Heart right ventricle (tissue), 16 donors: ENCODE measurements at regions not wholly inside any gene's neighbourhood (a gene's known extent, or its start where the extent isn't known, plus 50 kb on each side); places are given as distances from the start of the nearest gene placed in this dataset.

Experiments used
- ATAC-seq, 8 donors: fragments of 200-7000 bp; cut with Tn5 transposase; one replicate each; pipeline ENCODE4 v1.9.1; 2020; ENCODE audit warnings: mild to moderate bottlenecking in 8 of 8, moderate library complexity in 8 of 8, moderate number of reproducible peaks in 1 of 8
- DNase-seq, 2 donors: peaks; one replicate each; pipeline ENCODE4 v3.0.0-alpha.2; 2020
- H3K27ac ChIP-seq, 10 donors: fragments of 200-600 bp; sonication (generic) in 2 of 10; one replicate each; pipeline versions ENCODE4 v1.5.0 to v1.8.0; 2020 to 2022; ENCODE audit warnings: mild to moderate bottlenecking in 3 of 10
- H3K27me3 ChIP-seq, 7 donors: fragments of 200-600 bp; one replicate each; pipeline ENCODE4 v1.8.0; 2021 to 2022; ENCODE audit warnings: mild to moderate bottlenecking in 2 of 7
- H3K36me3 ChIP-seq, 9 donors: fragments of 200-600 bp; sonication (generic) in 1 of 9; one replicate each; pipeline versions ENCODE4 v1.5.0 to v1.8.0; 2020 to 2022; ENCODE audit warnings: mild to moderate bottlenecking in 2 of 9
- H3K4me1 ChIP-seq, 9 donors: fragments of 200-600 bp; sonication (generic) in 1 of 9; one replicate each; pipeline versions ENCODE4 v1.5.0 to v1.8.0; 2020 to 2022; ENCODE audit warnings: mild to moderate bottlenecking in 4 of 9
- H3K4me3 ChIP-seq, 10 donors: fragments of 200-600 bp; sonication (generic) in 2 of 10; one replicate each; pipeline versions ENCODE4 v1.5.0 to v1.8.0; 2020 to 2022; ENCODE audit warnings: mild to moderate bottlenecking in 7 of 10, moderate library complexity in 2 of 10
- H3K9me3 ChIP-seq, 11 donors: fragments of 200-600 bp in 10 of 11; sonication (generic) in 2 of 11; one replicate each; pipeline versions ENCODE4 v1.5.0 to v1.8.0; 2013 to 2022; ENCODE audit warnings: mild to moderate bottlenecking in 2 of 11, control low read depth in 1 of 11, moderate library complexity in 1 of 11
- WGBS, 2 donors: extraction: QIAGEN DNeasy Blood & Tissue Kit; methylation state at CpG; one replicate each; pipeline ENCODE4 v1.1.7; 2013; ENCODE audit warnings: inconsistent platforms in 1 of 2; 5-methylcytosine and 5-hydroxymethylcytosine counted together
- intact Hi-C, 10 donors: fragments of 100-400 bp; cut with DNase I; formaldehyde crosslinking; loops; one replicate each; pipeline versions ENCODE4 v1.11.1 to v1.14.2; 2022
- TF ChIP-seq, protein P1 (sequence below), 9 donors: fragments of 200-600 bp; sonication (generic) in 2 of 9; IDR thresholded peaks; one replicate each; pipeline versions ENCODE4 v1.5.0 to v1.8.0; 2021 to 2022; ENCODE audit warnings: antibody characterized with exemption in 9 of 9, mild to moderate bottlenecking in 5 of 9, moderate library complexity in 1 of 9
- donor health status: Arrhythmogenic right ventricular cardiomyopathy.
- donor health status: ischemic (EF 13 %, LVEDD 7.1; RV severe dilation, severe dysfunction).
- donor health status: healthy with polysubstance abuse.
- donor health status: DM: no; HTN: yes; CAD: no.
- donor health status: DM: no; HTN: no; CAD: no.
- donor health status: ischemic (EF 25% LVEDD 6.9; RV normal size, moderate dysfunction).
- donor health status: ischemic (EF 25% LVEDD 5.7; RV mildly dilated, moderate dysfunction).
- donor health status: healthy.
- donor health status: DM: yes; HTN: yes; CAD: no.
- donor health status: Ischemic cardiomyopathy.
- donor health status: ischemic (EF 35%, LVEDD 5.7; RV mildly dilated, moderate dysfunction).
- donor health status: nonischemic (EF 11% LVEDD 7.7; RV severe dilation, severe dysfunction).
- donor health status: DM: yes; HTN: yes; CAD: no.
- donor health status: PGD.
- donor health status: ischemic (EF 29% LVEDD 5.4; RV normal size, mild dysfunction).
- donor health status: nonischemic (EF 23%, LVEDD 6.1; RV moderate dilation, normal function).

DNA sequence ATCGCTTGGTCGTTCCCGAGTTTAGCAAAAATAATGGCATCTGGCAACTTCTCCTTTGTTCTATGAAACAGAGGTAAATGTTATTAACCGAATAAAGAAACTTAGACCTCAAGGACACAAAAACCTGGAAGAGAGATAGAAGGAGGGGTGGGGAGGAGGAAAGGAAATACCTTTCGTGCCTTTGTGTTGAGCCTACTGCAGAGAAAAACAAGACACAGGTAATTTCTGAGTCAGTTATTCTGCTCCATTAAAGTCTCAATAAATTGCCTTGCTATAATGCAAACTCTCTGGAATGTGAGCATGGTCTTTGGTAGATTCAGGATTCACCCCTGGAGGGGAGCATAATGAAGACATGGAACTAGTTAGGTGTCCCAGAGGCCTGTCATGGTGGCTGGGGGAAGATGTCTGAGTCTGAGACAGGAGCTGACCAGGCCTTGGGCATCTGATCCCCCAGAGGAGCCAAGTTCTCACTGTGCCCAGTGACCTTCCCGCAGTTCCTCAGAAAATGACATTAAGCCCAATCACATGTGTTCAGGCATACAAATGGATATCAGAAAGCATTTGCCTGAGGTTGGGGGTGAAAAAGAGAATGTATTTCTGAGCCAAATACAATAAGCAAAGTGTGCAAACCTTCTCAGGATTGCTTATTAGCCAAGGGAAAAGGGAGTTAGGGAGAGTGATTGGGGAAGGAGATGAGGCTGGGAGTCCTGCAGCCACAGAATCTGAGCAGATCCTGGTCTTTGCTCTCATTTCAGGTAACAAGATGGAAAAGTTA, 72.6 kb upstream of the CADM1 start:
- intact Hi-C loops = no loop called here
- TF ChIP-seq, protein P1, sequence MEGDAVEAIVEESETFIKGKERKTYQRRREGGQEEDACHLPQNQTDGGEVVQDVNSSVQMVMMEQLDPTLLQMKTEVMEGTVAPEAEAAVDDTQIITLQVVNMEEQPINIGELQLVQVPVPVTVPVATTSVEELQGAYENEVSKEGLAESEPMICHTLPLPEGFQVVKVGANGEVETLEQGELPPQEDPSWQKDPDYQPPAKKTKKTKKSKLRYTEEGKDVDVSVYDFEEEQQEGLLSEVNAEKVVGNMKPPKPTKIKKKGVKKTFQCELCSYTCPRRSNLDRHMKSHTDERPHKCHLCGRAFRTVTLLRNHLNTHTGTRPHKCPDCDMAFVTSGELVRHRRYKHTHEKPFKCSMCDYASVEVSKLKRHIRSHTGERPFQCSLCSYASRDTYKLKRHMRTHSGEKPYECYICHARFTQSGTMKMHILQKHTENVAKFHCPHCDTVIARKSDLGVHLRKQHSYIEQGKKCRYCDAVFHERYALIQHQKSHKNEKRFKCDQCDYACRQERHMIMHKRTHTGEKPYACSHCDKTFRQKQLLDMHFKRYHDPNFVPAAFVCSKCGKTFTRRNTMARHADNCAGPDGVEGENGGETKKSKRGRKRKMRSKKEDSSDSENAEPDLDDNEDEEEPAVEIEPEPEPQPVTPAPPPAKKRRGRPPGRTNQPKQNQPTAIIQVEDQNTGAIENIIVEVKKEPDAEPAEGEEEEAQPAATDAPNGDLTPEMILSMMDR (IDR thresholded peaks at IDR 0.05) = no peak
- ATAC-seq (no peak), DNase-seq (no peak)
- H3K27me3 ChIP-seq = no peaks in the 10 kb centered on the region
- H3K4me1 ChIP-seq = peaks cover 0 to 13% (median 7%) of the 10 kb centered on the region in 9 donors
- no peak overlapping the region for H3K27ac ChIP-seq
- no peak overlapping the region for H3K4me3 ChIP-seq
- WGBS, 2 donors = 90 to 96% methylated on average over 6 of the region's 6 CpGs
- no peaks in the 10 kb centered on the region for H3K9me3 ChIP-seq
- H3K36me3 ChIP-seq = no peaks in the 10 kb centered on the region

GRCh38 chr11:115572551-115572950, 68.3 kb upstream of the CADM1 start:
- H3K27me3 ChIP-seq = peaks cover 0 to 8% (median 0%) of the 10 kb centered on the region in 7 donors
- H3K4me3 ChIP-seq = no peak overlapping the region
- intact Hi-C loops = no loop called here
- no peaks in the 10 kb centered on the region for H3K36me3 ChIP-seq
- 83 to 84% methylated on average over 5 of the region's 5 CpGs for WGBS, 2 donors
- no peaks in the 10 kb centered on the region for H3K4me1 ChIP-seq
- TF ChIP-seq, protein P1 (IDR thresholded peaks at IDR 0.05) = no peak
- ATAC-seq (no peak), DNase-seq (no peak)
- H3K9me3 ChIP-seq = no peaks in the 10 kb centered on the region
- H3K27ac ChIP-seq = no peak overlapping the region

DNA sequence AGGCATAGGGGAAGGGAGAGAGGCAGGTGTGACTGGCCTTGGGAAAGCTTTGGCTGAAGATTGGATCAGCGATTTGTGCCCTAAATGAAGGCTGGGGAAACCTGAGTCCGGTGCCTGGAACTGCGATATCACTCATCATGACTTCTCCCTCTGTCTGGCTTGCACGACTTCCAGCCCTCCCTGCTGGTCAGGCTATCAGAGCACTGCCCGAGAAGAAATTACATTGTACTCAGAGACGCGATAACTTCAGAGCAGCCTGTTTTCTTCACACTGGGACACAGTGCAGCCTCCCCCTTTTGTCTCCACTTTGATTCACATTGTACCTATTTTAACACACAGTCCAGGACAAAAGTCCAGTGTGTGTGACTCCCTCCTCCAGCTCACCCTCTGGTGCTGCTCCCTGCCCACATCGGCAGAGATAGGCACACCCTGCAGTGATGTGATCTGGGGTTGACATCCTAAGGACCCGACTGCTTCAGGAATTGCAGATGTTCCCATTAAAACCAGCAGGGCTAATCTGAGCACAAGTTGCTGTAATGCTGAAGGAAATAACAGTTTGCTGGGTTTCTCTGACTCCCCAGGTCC, 62.1 kb upstream of the CADM1 start:
- Histone ChIP-seq H3K4me3 (no peak overlapping the region), H3K9me3 (no peaks in the 10 kb centered on the region), H3K36me3 (no peaks in the 10 kb centered on the region), H3K4me1 (no peaks in the 10 kb centered on the region), H3K27ac (no peak overlapping the region), H3K27me3 (peaks cover 0 to 8% (median 3%) of the 10 kb centered on the region in 7 donors)
- intact Hi-C loops = no loop called here
- ATAC-seq (peak in 5 of 8 donors; percentile 38 to 58 (median 48)), DNase-seq (no peak)
- TF ChIP-seq, protein P1 (IDR thresholded peaks at IDR 0.05) = peak in 1 of 9 donors; percentile 15
- 14 to 16% methylated on average over 9 of the region's 9 CpGs for WGBS, 2 donors

DNA sequence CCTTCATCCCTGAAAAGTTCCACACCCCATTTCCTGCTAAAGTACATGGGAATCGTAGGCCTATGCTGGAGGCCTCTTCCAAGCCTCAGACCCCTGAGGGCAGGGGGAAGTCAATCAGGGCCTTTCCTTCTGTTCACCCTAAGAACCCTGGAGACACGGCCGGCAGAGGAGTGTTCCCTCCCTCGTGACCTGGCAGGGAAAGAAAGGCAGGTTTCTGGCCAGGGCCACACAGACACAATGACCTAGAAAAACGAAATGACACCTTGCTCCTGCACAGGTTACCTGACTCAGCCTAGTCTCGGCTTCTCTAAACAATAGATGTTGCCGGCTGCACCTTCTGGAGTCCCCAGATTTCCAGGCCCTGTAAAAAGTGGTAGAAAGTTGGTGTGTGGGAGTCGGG, 60.6 kb upstream of the CADM1 start:
- ATAC-seq (no peak), DNase-seq (no peak)
- H3K4me3 ChIP-seq = no peak overlapping the region
- no peak overlapping the region for H3K27ac ChIP-seq
- TF ChIP-seq, protein P1 (IDR thresholded peaks at IDR 0.05) = no peak
- WGBS, 2 donors = 74 to 81% methylated on average over 8 of the region's 8 CpGs
- no peaks in the 10 kb centered on the region for H3K9me3 ChIP-seq
- peaks cover 0 to 8% (median 3%) of the 10 kb centered on the region in 7 donors for H3K27me3 ChIP-seq
- H3K36me3 ChIP-seq = no peaks in the 10 kb centered on the region
- no peaks in the 10 kb centered on the region for H3K4me1 ChIP-seq
- intact Hi-C loops = loop anchor here in 1 of 10 donors (1.0 kb wide), 1 partner anchor 19 kb away; no protein-coding TSS in a partner anchor
